ENCODE measurements at regions not wholly inside any gene's neighbourhood (a gene's known extent, or its start where the extent isn't known, plus 50 kb on each side); places are given as distances from the start of the nearest gene placed in this dataset.

DNA sequence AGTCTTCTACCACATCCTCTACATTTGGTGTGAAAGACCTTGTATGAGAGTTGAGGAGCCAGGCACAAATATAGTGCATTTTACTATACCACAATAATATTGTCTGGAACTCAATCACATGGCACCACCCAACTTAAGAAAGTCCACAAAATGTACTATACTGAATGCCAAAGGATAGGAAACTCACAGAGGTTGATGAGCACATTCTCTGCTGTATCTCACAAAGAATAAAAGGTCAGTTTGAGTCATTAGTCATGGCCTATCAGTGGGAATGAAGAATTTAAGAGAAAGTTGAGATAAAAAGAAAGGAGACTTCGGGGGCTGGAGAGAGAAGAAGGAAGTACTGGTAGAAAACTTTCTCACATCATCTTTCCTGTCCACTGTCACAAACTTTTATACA, 134.3 kb downstream of the RDH14 start:
- Histone ChIP-seq H2AFZ (ENCODE audit: low read length) (no peak overlapping the region), H3K56ac (replicated peaks; ENCODE audit: insufficient read length, low read depth, low read length) (no peak overlapping the region), H3K27ac (ENCODE audit: low read depth, low read length) (no peak overlapping the region), H2BK20ac (ENCODE audit: low read length) (no peak overlapping the region), H3K36me3 (ENCODE audit: control insufficient read depth in 2 of 4, insufficient read depth in 4 of 4, low read length in 3 of 4) (no peaks in the 10 kb centered on the region), H3K9me3 (ENCODE audit: insufficient read depth in 2 of 2, low read depth in 1 of 2, low read length in 1 of 2) (no peaks in the 10 kb centered on the region), H2BK5ac (ENCODE audit: low read depth, low read length) (no peak overlapping the region), H3K18ac (ENCODE audit: extremely low read depth, low read length) (no peak overlapping the region), H3K4ac (replicated peaks; ENCODE audit: insufficient read length, low read depth, low read length) (no peak overlapping the region), H4K5ac (ENCODE audit: insufficient read length, low read depth, low read length) (no peak overlapping the region), H3K9ac (replicated peaks in 1 of 4; ENCODE audit: extremely low read depth in 1 of 4, low read depth in 3 of 4, low read length in 3 of 4) (no peak overlapping the region), H3K23ac (ENCODE audit: insufficient read length) (no peak overlapping the region), H4K20me1 (replicated peaks in 1 of 2; ENCODE audit: control insufficient read depth in 1 of 2, insufficient read depth in 2 of 2, low read length in 2 of 2) (no peaks in the 10 kb centered on the region), H3K4me2 (ENCODE audit: insufficient read depth in 1 of 2, low read depth in 2 of 2, low read length in 2 of 2) (no peak overlapping the region), H3K27me3 (replicated peaks in 1 of 4; ENCODE audit: control insufficient read depth in 3 of 4, extremely low read depth in 1 of 4, insufficient read depth in 3 of 4, low read length in 3 of 4) (no peaks in the 10 kb centered on the region), H2BK12ac (ENCODE audit: low read depth, low read length) (no peak overlapping the region), H2AK5ac (ENCODE audit: low read depth, low read length) (no peak overlapping the region), H3K14ac (ENCODE audit: insufficient read length) (no peak overlapping the region), H3K23me2 (ENCODE audit: low read depth, low read length) (no peaks in the 10 kb centered on the region), H3K4me3 (ENCODE audit: extremely low read depth in 1 of 4, insufficient read depth in 2 of 4, low read depth in 3 of 4, low read length in 4 of 4) (no peak overlapping the region), H2BK120ac (replicated peaks; ENCODE audit: low read depth, low read length) (no peak overlapping the region), H2BK15ac (ENCODE audit: low read length) (no peak overlapping the region), H4K8ac (ENCODE audit: extremely low read depth, insufficient read depth, low read length) (no peak overlapping the region), H3K79me2 (ENCODE audit: control insufficient read depth in 1 of 2, insufficient read depth in 2 of 2, low read length in 2 of 2) (no peaks in the 10 kb centered on the region), H3K79me1 (ENCODE audit: low read depth, low read length) (no peaks in the 10 kb centered on the region), H3K4me1 (replicated peaks in 1 of 4; ENCODE audit: control insufficient read depth in 3 of 4, insufficient read depth in 4 of 4, low read length in 3 of 4) (no peaks in the 10 kb centered on the region), H4K91ac (replicated peaks; ENCODE audit: insufficient read length, low read length) (no peak overlapping the region)
- DNase-seq (ENCODE audit: low read depth in 1 of 2, low spot score in 2 of 2) = no peak
- no peak for FAIRE-seq
- TF ChIP-seq, protein P1, sequence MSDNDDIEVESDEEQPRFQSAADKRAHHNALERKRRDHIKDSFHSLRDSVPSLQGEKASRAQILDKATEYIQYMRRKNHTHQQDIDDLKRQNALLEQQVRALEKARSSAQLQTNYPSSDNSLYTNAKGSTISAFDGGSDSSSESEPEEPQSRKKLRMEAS (IDR thresholded peaks at IDR 0.05) = no peak
- TF ChIP-seq EP300 (IDR thresholded peaks at IDR 0.05; ENCODE audit: borderline replicate concordance in 1 of 2, low read depth in 2 of 2, low read length in 2 of 2) (no peak), ASH2L (IDR thresholded peaks at IDR 0.05; ENCODE audit: low read length) (no peak), CEBPB (IDR thresholded peaks at IDR 0.05; ENCODE audit: low read depth, low read length) (no peak), SAP30 (IDR thresholded peaks at IDR 0.05; ENCODE audit: insufficient read depth, insufficient replicate concordance, low read length) (no peak), SUZ12 (IDR thresholded peaks at IDR 0.05; ENCODE audit: low read length) (no peak), RAD21 (IDR thresholded peaks at IDR 0.05 in 1 of 2, conservative IDR thresholded peaks at IDR 0.05 in 1 of 2; ENCODE audit: low read depth in 2 of 2, low read length in 2 of 2) (no peak), SP1 (IDR thresholded peaks at IDR 0.05; ENCODE audit: low read depth, low read length) (no peak), YY1 (IDR thresholded peaks at IDR 0.05; ENCODE audit: low read depth, low read length) (no peak), RXRA (IDR thresholded peaks at IDR 0.05; ENCODE audit: insufficient read depth, low read depth, low read length) (no peak)
- 83% methylated on average over 1 of the region's 1 CpG; no CpG with 5 or more reads in 1 of the 2 experiments for WGBS, 2 experiments (ENCODE audit: extremely low coverage in 1 of 2, insufficient coverage in 1 of 2, insufficient read length in 1 of 2, insufficient replicate concordance in 2 of 2, low coverage in 1 of 2, low lambda C conversion rate in 2 of 2, missing lambda C conversion rate in 1 of 2)
- ChIA-PET CTCF (ENCODE audit: partially characterized antibody) (interaction anchor here (0.6 to 0.9 kb wide), 2 partner anchors 10 to 698 kb away, joined by 5 to 6 read pairs; no protein-coding TSS in a partner anchor), POLR2A (ENCODE audit: partially characterized antibody) (no interaction called here)
